Dendritic cell treated with granulocyte-macrophage colony-stimulating factor and Interleukin-4, amounts not matched to agents 40 ng/mL and 50 ng/mL, for 4 days (primary cell): ENCODE measurements at regions not wholly inside any gene's neighbourhood (a gene's known extent, or its start where the extent isn't known, plus 50 kb on each side); places are given as distances from the start of the nearest gene placed in this dataset.
A peak's percentile ranks its signal among the peaks of the same experiment; 100 is the strongest.

Experiments used
- H3K27ac Mint-ChIP-seq: one replicate; pipeline ENCODE4 v1.8.0; 2022; ENCODE audit warnings: mild to moderate bottlenecking, mixed read lengths
- H3K27me3 Mint-ChIP-seq: one replicate; pipeline ENCODE4 v1.8.0; 2022; ENCODE audit warnings: mild to moderate bottlenecking, mixed read lengths
- H3K36me3 Mint-ChIP-seq: one replicate; pipeline ENCODE4 v1.8.0; 2022; ENCODE audit warnings: low read depth, mixed read lengths
- H3K4me1 Mint-ChIP-seq: one replicate; pipeline ENCODE4 v1.8.0; 2022; ENCODE audit warnings: low read depth, mixed read lengths
- H3K4me3 Mint-ChIP-seq: one replicate; pipeline ENCODE4 v1.8.0; 2022; ENCODE audit warnings: mild to moderate bottlenecking, moderate library complexity, mixed read lengths
- H3K9me3 Mint-ChIP-seq: one replicate; pipeline ENCODE4 v1.8.0; 2022; ENCODE audit warnings: mixed read lengths
- intact Hi-C: fragments of 100-400 bp; cut with micrococcal nuclease; formaldehyde crosslinking; loops from one replicate; pipeline ENCODE4 v1.15.0; 2022

DNA sequence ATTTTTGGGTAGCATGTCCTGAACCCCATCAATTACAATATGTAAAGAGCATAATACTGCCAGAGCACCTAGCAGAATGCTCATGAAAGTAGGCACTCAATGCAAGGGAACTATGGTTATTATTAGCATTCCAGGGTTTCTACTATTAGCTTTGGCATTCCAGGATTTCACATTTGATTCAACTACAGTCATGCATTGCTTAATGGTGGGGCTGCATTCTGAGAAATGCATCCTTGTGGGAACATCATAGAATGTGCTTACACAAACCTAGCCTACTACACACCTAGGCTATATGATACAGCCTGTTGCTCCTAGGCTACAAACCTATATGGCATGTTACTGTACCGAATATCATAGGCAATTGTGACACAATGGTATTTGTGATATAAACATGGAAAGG is 247.8 kb downstream of the CD83 start:
- H3K36me3 Mint-ChIP-seq = no peaks in the 10 kb centered on the region
- peaks cover 2% of the 10 kb centered on the region for H3K27me3 Mint-ChIP-seq
- no peaks in the 10 kb centered on the region for H3K9me3 Mint-ChIP-seq
- no peak overlapping the region for H3K4me3 Mint-ChIP-seq
- no peak overlapping the region for H3K27ac Mint-ChIP-seq
- intact Hi-C loops = no loop called here
- H3K4me1 Mint-ChIP-seq = peaks cover 9% of the 10 kb centered on the region

DNA sequence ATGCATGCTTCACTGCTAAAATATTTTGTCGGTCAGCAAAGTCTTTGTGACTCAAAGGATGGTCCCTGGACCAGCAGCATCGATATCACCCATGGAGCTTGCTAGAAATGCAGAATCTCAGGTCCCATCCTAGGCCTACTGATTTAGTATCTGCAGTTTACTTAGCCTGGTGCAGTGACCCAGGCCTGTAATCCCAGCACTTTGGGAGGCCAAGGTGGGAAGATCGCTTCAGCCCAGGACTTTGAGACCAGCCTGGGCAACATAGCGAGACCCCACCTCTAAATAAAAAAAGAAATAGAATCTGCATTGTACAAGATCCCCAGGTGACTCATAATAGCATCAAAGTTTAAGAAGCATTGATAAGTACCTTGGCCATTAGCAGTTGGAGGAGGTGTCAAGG is 248.7 kb downstream of the CD83 start:
- H3K36me3 Mint-ChIP-seq = no peaks in the 10 kb centered on the region
- intact Hi-C loops = no loop called here
- peaks cover 11% of the 10 kb centered on the region for H3K4me1 Mint-ChIP-seq
- no peaks in the 10 kb centered on the region for H3K9me3 Mint-ChIP-seq
- H3K4me3 Mint-ChIP-seq = no peak overlapping the region
- H3K27ac Mint-ChIP-seq = no peak overlapping the region
- H3K27me3 Mint-ChIP-seq = no peaks in the 10 kb centered on the region

DNA sequence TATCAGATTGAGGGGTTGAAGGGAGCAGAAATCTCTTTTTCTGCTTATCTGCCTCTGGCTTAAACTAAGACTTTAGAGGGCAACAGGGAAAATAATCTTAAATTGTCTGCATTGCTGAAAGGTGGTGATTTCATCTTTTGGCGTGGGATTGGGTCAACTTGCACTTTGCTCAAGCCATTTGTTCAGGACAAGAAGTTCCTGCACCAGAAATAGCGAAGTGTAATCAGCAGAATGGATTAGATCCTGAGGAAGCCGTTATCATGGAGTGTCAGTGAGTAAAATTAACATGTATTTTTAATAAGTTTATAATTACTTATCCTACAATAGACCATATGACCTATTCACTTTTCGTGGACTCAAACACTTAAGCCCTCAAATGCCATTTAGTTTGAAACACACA is 249.3 kb downstream of the CD83 start:
- Mint-ChIP-seq H3K36me3 (no peaks in the 10 kb centered on the region), H3K9me3 (no peaks in the 10 kb centered on the region), H3K4me1 (peaks cover 14% of the 10 kb centered on the region), H3K27ac (no peak overlapping the region), H3K27me3 (no peaks in the 10 kb centered on the region), H3K4me3 (no peak overlapping the region)
- intact Hi-C loops = no loop called here

DNA sequence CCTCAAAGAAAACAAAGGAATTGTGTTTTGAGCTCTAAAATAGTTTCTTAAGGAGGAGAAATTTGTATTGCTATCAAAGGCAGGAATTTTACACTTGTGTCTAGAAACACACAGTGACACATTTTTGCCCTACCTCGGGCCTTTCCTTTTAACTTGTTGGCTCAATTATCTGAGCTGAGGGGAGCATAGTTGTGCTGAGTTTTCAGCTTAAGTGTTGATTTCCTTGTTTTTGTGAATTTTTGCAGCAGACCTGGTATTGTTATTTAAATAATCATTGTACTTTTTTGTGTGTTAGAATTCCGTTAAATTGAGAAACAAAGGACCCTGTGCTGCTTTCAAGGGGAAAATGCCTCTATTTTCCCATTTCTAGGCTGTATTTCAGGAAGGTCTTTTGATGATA is 249.7 kb downstream of the CD83 start:
- intact Hi-C loops = no loop called here
- Mint-ChIP-seq H3K27ac (no peak overlapping the region), H3K9me3 (no peaks in the 10 kb centered on the region), H3K4me3 (no peak overlapping the region), H3K36me3 (no peaks in the 10 kb centered on the region), H3K27me3 (no peaks in the 10 kb centered on the region), H3K4me1 (peaks cover 14% of the 10 kb centered on the region)

DNA sequence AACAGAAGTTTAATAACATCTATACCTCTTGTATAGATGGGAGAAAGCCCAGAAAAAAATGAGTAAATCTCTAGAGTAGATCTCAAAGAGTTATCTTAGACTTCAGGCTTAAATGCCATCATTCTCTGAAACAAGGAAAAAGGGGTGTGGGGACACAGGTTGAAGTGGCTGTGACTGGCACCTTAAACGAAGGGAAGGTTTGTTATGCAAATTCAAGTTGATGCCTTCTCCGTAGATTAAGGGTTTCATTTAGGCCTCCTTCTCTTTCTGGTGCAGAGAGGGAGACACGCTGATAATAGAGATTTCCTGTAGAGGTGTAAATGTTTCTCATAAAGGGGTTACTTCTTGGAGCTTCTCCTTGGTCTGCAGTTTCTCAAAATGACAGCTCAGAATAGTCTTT is 252.1 kb downstream of the CD83 start:
- Mint-ChIP-seq H3K27ac (no peak overlapping the region), H3K9me3 (no peaks in the 10 kb centered on the region), H3K4me1 (peaks cover 22% of the 10 kb centered on the region), H3K4me3 (no peak overlapping the region), H3K36me3 (no peaks in the 10 kb centered on the region), H3K27me3 (no peaks in the 10 kb centered on the region)
- intact Hi-C loops = no loop called here

DNA sequence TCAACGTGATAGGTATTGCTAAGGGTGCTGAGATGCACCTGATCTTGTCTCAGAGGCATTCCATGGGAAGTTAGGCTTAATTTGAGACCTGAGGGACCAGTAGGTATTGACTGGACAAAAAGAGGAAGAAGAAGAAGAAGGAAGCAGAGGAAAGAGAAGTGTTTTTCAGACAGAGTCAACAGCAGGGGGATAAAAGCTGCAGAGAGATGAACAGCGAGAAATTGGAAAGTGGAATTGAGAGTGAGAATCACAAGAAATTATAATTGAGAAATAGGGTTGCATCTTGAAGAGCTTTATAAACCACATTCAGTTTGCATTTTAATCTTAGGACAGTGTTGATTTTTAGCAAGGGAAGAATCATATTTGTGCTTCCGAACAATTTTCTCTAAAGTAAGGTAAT is 254.0 kb downstream of the CD83 start:
- Mint-ChIP-seq H3K9me3 (no peaks in the 10 kb centered on the region), H3K4me3 (peak overlapping the region; percentile 21), H3K4me1 (peaks cover 35% of the 10 kb centered on the region), H3K36me3 (no peaks in the 10 kb centered on the region), H3K27me3 (no peaks in the 10 kb centered on the region), H3K27ac (no peak overlapping the region)
- intact Hi-C loops = no loop called here

DNA sequence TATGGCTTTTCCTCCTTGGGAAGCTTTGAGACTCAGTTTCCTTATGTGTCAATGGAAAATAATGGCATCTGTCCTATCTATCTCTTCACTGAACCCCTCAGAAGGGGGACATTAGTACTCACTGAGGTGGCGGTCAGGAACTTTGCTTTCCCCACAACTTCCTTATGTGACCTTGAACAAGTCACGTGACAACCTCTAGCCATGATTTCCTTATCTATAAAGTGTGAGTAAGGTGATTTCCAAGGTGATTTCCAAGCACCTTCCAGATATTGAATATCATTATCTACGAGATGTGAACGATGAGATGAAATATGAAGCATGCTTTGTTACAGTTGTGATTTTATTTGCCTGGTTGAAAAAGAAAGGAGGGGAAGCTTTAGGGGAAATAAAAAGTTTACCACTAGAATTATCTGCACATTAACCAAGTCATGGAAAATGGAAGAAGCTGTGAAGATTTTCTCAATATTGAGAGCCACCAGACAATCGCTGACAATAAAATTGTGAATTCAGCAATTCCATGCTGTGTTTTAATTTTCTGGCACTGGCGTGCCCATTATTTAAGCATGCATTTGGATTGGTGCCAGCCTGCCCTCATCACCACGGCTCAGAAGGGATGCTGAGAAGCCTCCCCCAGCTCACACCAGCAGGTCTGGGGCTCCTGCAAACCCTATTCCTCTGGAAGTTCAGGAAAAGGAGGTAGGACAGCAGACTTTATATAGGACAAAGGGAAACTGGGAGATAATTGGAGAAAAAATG is 255.3 kb downstream of the CD83 start:
- intact Hi-C loops = no loop called here
- Mint-ChIP-seq H3K9me3 (no peaks in the 10 kb centered on the region), H3K4me1 (peaks cover 35% of the 10 kb centered on the region), H3K36me3 (no peaks in the 10 kb centered on the region), H3K27ac (no peak overlapping the region), H3K27me3 (no peaks in the 10 kb centered on the region), H3K4me3 (no peak overlapping the region)

DNA sequence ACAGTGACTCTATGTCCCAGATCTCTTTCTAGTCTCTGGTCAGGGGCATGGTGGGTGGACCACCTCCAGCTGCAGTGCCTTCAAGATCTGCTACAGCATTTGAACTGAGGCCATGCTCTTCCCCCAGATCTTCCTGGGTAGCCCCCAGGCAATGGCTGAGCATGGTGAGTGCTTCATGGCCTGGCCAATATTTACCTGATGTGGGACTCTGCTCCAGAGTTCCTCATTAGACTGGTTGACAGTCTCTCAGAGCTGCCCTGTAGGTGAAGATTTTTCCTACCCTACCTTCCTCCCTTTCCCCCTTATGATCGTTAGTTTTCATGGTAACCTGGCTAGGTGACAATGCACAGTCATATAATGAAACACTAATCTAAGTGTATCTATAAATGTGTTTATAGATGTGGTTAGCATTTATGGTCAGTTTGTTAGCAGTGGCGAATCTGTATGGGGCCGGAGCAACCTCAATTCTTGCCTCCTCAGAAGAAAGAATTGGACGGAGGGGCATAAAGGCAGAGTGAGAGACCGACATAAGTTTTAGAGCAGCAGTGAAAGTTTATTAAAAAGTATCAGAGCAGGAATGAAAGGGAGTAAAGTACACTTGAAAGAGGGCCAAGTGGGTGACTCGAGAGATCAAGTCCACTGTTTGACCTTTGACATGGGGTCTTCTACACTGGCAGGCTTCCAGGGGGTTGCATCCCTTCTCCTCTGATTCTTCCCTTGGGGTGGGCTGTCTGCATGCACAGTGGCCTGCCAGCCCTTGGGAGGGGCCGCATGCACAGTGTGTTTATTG is 256.3 kb downstream of the CD83 start:
- no peak overlapping the region for H3K27ac Mint-ChIP-seq
- H3K4me3 Mint-ChIP-seq = no peak overlapping the region
- peaks cover 35% of the 10 kb centered on the region for H3K4me1 Mint-ChIP-seq
- H3K27me3 Mint-ChIP-seq = no peaks in the 10 kb centered on the region
- no peaks in the 10 kb centered on the region for H3K9me3 Mint-ChIP-seq
- intact Hi-C loops = no loop called here
- no peaks in the 10 kb centered on the region for H3K36me3 Mint-ChIP-seq

DNA sequence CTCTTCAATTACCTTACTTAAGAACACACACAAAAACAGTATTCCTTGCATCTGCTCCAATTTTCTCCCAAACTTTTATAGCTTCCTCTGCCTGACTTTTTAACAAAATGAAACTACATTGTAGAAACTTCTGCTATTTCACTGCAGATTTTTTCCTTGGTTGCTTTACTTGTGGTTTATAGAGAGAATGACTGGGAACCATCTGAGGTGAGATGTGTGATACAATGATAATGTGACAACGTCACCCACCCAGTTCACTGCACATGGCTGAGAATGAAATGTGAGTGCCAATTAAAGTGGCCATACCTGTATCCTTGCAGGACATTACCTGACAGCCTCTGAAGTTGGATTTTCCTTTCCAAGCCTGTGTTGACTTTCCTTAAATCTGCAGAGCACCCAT is 258.4 kb downstream of the CD83 start:
- no peaks in the 10 kb centered on the region for H3K27me3 Mint-ChIP-seq
- H3K36me3 Mint-ChIP-seq = no peaks in the 10 kb centered on the region
- no peak overlapping the region for H3K27ac Mint-ChIP-seq
- no peaks in the 10 kb centered on the region for H3K9me3 Mint-ChIP-seq
- intact Hi-C loops = no loop called here
- no peak overlapping the region for H3K4me3 Mint-ChIP-seq
- peaks cover 35% of the 10 kb centered on the region for H3K4me1 Mint-ChIP-seq

DNA sequence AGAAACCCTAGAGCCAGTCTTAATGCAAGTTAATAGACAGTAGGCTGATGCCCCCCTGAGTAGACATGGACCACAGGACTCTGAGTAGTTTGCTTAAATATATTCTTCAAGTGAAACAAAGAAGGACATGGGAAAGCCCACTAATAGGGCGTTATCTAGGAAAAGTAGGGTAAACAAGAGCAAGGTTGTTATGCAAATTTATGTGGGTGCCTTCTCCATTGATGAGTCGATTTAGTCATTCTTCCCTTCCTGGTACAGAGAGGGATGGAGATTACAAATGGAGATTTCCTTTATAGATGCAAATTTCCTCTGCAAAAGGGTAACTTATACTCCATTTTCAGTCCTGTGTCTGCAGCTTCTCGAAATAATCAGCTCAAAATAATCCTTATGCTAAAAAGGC is 262.0 kb downstream of the CD83 start:
- H3K4me1 Mint-ChIP-seq = peaks cover 37% of the 10 kb centered on the region
- H3K9me3 Mint-ChIP-seq = no peaks in the 10 kb centered on the region
- H3K27me3 Mint-ChIP-seq = no peaks in the 10 kb centered on the region
- no peak overlapping the region for H3K27ac Mint-ChIP-seq
- H3K4me3 Mint-ChIP-seq = no peak overlapping the region
- H3K36me3 Mint-ChIP-seq = no peaks in the 10 kb centered on the region
- intact Hi-C loops = no loop called here

DNA sequence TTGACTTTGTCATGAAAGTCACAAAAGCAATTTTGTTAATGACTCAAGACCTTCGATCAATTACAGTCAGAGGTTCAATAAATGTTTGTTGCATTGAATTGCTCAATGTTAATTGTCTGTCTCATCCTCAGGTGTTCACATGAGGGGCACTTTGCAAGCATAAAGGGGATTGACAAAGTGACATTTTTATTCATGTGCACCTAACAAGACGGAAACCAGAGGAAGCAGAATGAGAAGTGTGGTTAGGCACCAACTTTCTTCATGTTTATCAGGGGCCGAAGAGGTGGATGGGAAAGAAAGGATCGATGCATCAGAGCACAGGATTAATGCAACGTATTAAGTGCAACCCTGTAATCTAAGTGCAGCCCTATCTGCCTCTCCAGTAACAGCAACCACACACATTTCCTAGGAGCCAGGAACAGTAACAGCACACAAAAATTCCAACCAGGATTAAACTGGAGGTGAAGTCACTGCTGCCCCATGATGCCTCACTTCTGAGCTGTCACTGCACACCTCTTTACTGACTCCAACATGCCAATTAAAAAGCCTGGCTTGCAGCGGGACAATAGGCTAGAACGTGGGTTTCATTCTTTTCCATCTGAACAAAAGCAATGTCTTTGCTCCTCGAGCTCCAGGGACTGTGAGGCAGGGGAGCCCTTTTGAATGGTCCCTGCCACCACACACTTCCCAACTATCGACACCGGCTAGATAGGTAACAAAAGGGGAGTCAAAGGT is 262.7 kb downstream of the CD83 start:
- H3K27me3 Mint-ChIP-seq = no peaks in the 10 kb centered on the region
- H3K4me3 Mint-ChIP-seq = no peak overlapping the region
- H3K9me3 Mint-ChIP-seq = no peaks in the 10 kb centered on the region
- intact Hi-C loops = no loop called here
- no peak overlapping the region for H3K27ac Mint-ChIP-seq
- peaks cover 37% of the 10 kb centered on the region for H3K4me1 Mint-ChIP-seq
- no peaks in the 10 kb centered on the region for H3K36me3 Mint-ChIP-seq

DNA sequence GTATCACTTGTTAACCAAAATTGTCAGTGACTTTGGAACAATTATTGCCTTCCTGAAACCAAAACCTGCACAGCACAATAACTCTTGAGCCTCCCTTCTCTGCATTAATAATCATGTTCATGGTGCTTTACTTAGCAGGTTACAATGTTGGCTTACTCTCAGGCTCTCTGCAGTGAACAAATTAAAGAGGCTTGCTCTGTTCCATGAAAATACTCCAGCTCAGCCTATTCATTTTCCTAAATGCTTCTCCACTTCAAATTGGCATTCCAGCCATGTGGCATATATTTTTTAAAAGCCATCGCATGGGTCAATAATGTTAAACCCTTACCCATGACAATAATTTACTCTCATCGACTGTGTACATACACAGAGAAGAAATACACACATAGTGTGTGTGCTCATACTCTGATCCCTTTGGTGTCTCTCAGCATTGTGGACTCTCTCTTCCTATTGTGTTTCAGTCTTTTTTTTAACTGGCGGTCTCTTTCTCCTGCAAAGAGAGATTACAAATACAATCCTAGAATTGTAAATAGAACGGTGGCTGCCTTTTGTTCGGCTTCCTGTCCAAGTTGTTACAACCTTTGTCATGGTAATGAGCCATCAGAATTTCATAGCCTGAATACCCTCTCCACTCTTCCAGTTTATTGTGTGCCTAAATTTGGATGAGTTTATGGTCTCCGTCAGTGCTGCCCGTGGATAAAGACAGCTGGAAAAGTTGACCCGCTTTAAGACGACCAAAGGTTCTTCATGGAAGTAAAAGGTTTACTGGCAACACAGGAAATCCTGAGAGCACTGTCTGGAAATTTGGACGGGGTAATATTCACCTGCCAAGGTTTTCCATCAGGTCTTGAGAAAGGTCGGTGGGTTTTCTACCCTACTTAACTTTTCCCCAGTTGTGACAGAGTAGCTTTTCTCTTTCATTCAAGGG is 263.6 kb downstream of the CD83 start:
- Mint-ChIP-seq H3K27me3 (no peaks in the 10 kb centered on the region), H3K4me3 (no peak overlapping the region), H3K27ac (no peak overlapping the region), H3K9me3 (no peaks in the 10 kb centered on the region), H3K4me1 (peaks cover 36% of the 10 kb centered on the region), H3K36me3 (no peaks in the 10 kb centered on the region)
- intact Hi-C loops = no loop called here

DNA sequence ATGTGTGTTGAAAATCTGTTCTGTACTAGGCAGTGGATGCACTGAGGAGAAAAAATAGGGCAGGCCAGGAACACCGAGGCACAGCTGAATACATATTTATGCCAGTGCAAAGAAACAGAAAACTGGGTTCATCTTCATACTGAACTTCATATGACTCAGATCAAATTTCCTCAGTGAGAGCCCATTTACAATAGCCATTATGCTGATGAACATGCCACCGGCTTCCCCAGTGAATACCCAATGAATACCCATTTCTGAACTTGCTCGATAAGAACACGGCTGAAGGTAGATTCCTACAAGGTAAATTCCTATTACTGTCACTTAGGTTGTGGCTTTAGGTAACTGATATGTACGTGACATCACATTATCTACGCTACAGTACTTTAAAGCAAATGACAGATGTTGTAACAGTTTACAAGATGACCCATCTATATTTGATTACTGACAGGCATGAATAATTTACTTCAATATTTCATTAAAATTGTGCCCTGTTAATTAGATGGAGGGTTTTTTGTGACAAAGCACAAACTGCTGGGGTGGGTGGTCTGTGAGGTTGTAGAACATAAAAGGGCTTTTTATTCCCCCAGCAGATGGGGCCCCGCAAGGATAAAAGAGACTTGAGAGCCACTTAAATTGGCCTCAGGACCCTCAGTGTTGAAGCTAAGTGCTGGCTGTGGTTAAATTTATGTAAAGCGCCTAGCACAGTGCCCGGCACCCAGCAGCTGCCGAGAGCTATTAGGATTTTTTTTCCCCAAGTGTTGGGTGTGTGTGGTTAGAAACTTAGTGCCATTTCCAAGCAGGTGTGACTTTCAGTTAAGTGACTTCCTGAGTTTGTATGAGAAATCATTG is 264.5 kb downstream of the CD83 start:
- Mint-ChIP-seq H3K4me1 (peaks cover 42% of the 10 kb centered on the region), H3K27me3 (no peaks in the 10 kb centered on the region), H3K4me3 (no peak overlapping the region), H3K27ac (no peak overlapping the region), H3K36me3 (no peaks in the 10 kb centered on the region), H3K9me3 (no peaks in the 10 kb centered on the region)
- intact Hi-C loops = no loop called here
